Common myeloid progenitor, CD34-positive (primary cell): ENCODE measurements at regions not wholly inside any gene's neighbourhood (a gene's known extent, or its start where the extent isn't known, plus 50 kb on each side); places are given as distances from the start of the nearest gene placed in this dataset.
"Not testable (repeated sequence)": the region's sequence is repeated elsewhere in the genome, so short reads cannot be mapped to it uniquely, and the experiment has no call there.

Source experiments
- CTCF ChIA-PET: fragments of 350-600 bp; sonication (Branson Sonifier 250); formaldehyde crosslinking; loops from one replicate; lab custom pipeline; 2021; ENCODE audit warnings: antibody characterized with exemption; lab: Charles Lee
- POLR2A ChIA-PET: fragments of 350-600 bp; sonication (Branson Sonifier 250); formaldehyde crosslinking; loops from one replicate; lab custom pipeline; 2021; ENCODE audit warnings: antibody characterized with exemption; lab: Charles Lee
- DNase-seq, 3 donors: peaks; one replicate each; pipeline versions ENCODE4 v3.0.0 to v3.0.0-alpha.2; 2013
- H3K27ac ChIP-seq, 2 experiments: 1 replicate in 1 of 2; 2 replicates in 1 of 2; pipeline ENCODE4 v1.7.0; 2013; ENCODE audit warnings: inconsistent platforms in 2 of 2, low read length in 2 of 2, mild to moderate bottlenecking in 2 of 2, low read depth in 1 of 2, moderate library complexity in 1 of 2; ENCODE audit not compliant: severe bottlenecking in 2 of 2, insufficient read depth in 1 of 2, poor library complexity in 1 of 2
- H3K27me3 ChIP-seq, 5 experiments: replicated peaks in 2 of 5; 1 replicate in 3 of 5; 2 replicates in 2 of 5; pipeline versions ENCODE4 v1.6.1 to v1.7.0; 2013; ENCODE audit warnings: low read length in 4 of 5, mild to moderate bottlenecking in 2 of 5, moderate library complexity in 2 of 5, inconsistent platforms in 1 of 5; ENCODE audit not compliant: insufficient read depth in 5 of 5, control insufficient read depth in 4 of 5
- H3K36me3 ChIP-seq, 4 experiments: 1 replicate in 2 of 4; 2 replicates in 2 of 4; pipeline versions ENCODE4 v1.6.1 to v1.7.0; 2013; ENCODE audit warnings: low read length in 3 of 4, control low read depth in 1 of 4, mild to moderate bottlenecking in 1 of 4; ENCODE audit not compliant: control insufficient read depth in 4 of 4, insufficient read depth in 4 of 4
- H3K4me1 ChIP-seq, 4 experiments: 1 replicate in 3 of 4; 2 replicates in 1 of 4; pipeline versions ENCODE4 v1.6.1 to v1.7.1; 2013; ENCODE audit warnings: low read length in 3 of 4, mild to moderate bottlenecking in 3 of 4, control low read depth in 1 of 4, inconsistent platforms in 1 of 4, moderate library complexity in 1 of 4; ENCODE audit not compliant: control insufficient read depth in 4 of 4, insufficient read depth in 4 of 4; ENCODE audit errors: control extremely low read depth in 1 of 4
- H3K4me3 ChIP-seq, 7 experiments: 1 replicate in 4 of 7; 2 replicates in 3 of 7; pipeline versions ENCODE4 v1.5.1 to v1.7.0; 2013; ENCODE audit warnings: mild to moderate bottlenecking in 7 of 7, low read length in 6 of 7, moderate library complexity in 6 of 7, inconsistent platforms in 2 of 7, low read depth in 2 of 7, control low read depth in 1 of 7; ENCODE audit not compliant: insufficient read depth in 4 of 7, control insufficient read depth in 1 of 7; ENCODE audit errors: extremely low read depth in 1 of 7
- H3K9me3 ChIP-seq, 5 experiments: 1 replicate in 4 of 5; 2 replicates in 1 of 5; pipeline versions ENCODE4 v1.6.1 to v1.7.1; 2013; ENCODE audit warnings: low read length in 4 of 5, mild to moderate bottlenecking in 2 of 5, inconsistent platforms in 1 of 5, low read depth in 1 of 5, moderate library complexity in 1 of 5; ENCODE audit not compliant: control insufficient read depth in 4 of 5, insufficient read depth in 2 of 5; ENCODE audit errors: control extremely low read depth in 1 of 5
- WGBS: methylation state at CpG from one replicate; pipeline ENCODE4 v1.1.5; 2013; ENCODE audit not compliant: insufficient coverage; 5-methylcytosine and 5-hydroxymethylcytosine counted together

- Histone ChIP-seq H3K36me3 (no peaks in the 10 kb centered on the region), H3K27ac (no peak overlapping the region), H3K27me3 (no peaks in the 10 kb centered on the region), H3K4me1 (no peaks in the 10 kb centered on the region), H3K9me3 (peaks cover 0 to 5% (median 0%) of the 10 kb centered on the region in 5 experiments), H3K4me3 (no peak overlapping the region)
- ChIA-PET POLR2A (no interaction called here), CTCF (no interaction called here)
- WGBS = 100% methylated on average over 1 of the region's 2 CpGs
- DNase-seq = no peak
Observed at GRCh38 chr2:17208511-17208910, 309.7 kb downstream of the RAD51AP2 start.

DNA sequence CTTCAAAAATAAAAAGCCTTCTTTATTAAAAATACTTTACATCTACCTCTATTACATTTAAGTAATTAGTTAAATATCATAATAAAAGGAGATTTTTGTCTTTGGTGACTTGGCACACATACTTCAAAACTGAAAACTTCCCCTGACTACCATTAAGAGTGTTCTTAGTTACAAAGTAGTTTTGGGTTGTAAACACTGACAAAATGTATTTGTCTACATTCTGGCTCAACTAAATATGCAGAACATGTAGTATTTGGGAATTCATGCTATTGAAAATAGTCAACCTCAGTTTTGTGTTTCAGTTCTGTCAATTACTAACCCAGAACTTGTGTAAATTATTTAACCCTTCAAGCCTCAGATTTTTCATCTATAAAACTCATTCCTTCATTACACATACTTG is 311.5 kb downstream of the RAD51AP2 start:
- peaks cover 0 to 5% (median 0%) of the 10 kb centered on the region in 5 experiments for H3K9me3 ChIP-seq
- no peak overlapping the region for H3K4me3 ChIP-seq
- DNase-seq = no peak
- ChIA-PET CTCF (no interaction called here), POLR2A (no interaction called here)
- no peak overlapping the region for H3K27ac ChIP-seq
- no peaks in the 10 kb centered on the region for H3K36me3 ChIP-seq
- no peaks in the 10 kb centered on the region for H3K27me3 ChIP-seq
- peaks cover 0 to 6% (median 0%) of the 10 kb centered on the region in 4 experiments for H3K4me1 ChIP-seq

DNA sequence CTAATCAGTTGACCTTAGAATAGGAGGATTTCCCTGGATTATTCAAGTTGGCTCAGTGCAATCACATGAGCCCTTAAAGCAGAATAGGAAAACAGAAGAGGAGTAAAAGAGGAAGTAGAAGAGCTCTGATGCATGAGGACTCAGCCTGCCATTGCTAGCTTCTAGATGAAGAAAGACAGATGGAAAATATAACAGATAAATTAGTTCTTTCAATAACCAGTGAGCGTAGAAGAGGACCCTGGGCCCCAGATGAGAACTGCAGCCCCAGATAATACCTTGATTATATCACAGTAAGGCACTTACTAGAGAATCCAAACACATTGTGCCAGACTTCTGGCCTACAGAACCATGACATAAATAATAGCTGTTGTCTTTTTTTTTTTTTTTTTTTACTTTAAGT is 314.0 kb downstream of the RAD51AP2 start:
- H3K36me3 ChIP-seq, DNase-seq, POLR2A ChIA-PET, H3K4me1 ChIP-seq, H3K27ac ChIP-seq, H3K27me3 ChIP-seq, H3K9me3 ChIP-seq, CTCF ChIA-PET, H3K4me3 ChIP-seq: not testable (repeated sequence)
- no CpG with 5 or more reads among the region's 1 CpG for WGBS

- H3K4me3 ChIP-seq, H3K27me3 ChIP-seq, H3K27ac ChIP-seq, H3K9me3 ChIP-seq, CTCF ChIA-PET, H3K36me3 ChIP-seq, POLR2A ChIA-PET, H3K4me1 ChIP-seq: not testable (repeated sequence)
- WGBS = no CpG with 5 or more reads among the region's 4 CpGs
- DNase-seq = peak; percentile 11 to 74 (median 48)
Observed at GRCh38 chr2:17202628-17203027, 315.6 kb downstream of the RAD51AP2 start.

DNA sequence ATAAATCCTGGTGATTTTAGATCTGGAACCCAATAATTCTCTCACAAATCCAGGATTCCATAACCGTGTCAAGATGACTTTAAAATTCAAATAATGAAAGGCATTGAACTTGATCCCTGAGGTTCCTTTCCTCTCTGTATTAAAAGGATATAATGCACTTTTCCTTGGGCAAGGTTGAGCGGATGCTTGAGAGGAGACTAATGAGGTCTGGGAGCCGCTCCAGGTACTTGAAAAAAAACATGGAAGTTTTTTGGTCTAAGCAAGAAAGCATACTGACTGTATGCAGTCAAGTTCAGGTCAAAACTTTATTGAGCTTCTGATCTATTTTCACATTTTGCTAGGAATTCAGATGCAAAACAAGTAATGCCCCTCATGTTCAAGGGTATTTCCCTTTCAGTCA is 318.5 kb downstream of the RAD51AP2 start:
- no peak for DNase-seq
- ChIA-PET CTCF (interaction anchor here (0.7 kb wide), 1 partner anchor 16 kb away, joined by 3 read pairs; no protein-coding TSS in a partner anchor), POLR2A (interaction anchor here (0.7 kb wide), 1 partner anchor 585 kb away, joined by 3 read pairs; no protein-coding TSS in a partner anchor)
- no peak overlapping the region for H3K27ac ChIP-seq
- H3K4me1 ChIP-seq = peaks cover 0 to 6% (median 0%) of the 10 kb centered on the region in 4 experiments
- no peaks in the 10 kb centered on the region for H3K36me3 ChIP-seq
- peaks cover 0 to 5% (median 0%) of the 10 kb centered on the region in 5 experiments for H3K9me3 ChIP-seq
- H3K27me3 ChIP-seq = no peaks in the 10 kb centered on the region
- 96% methylated on average over 3 of the region's 3 CpGs for WGBS
- no peak overlapping the region for H3K4me3 ChIP-seq

DNA sequence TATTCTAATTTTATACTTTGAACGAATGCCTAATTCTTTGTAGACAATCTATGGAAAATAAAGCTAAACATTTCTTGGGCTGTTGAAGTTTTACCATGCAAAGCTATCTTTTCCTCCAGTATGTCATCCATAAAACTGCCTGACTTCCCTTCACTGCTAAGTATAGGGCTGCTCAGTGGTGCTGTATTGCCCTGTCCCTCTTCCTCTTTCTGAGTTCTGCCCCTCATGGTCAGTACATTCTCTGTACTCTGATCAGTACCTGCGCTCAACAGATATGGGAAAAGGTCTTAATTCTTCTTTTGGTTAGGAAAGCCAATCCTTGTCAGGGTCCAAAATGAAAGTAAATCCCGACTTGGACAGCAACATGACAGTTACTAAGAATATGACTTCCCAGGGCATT is 321.9 kb downstream of the RAD51AP2 start:
- no peak overlapping the region for H3K27ac ChIP-seq
- no peaks in the 10 kb centered on the region for H3K4me1 ChIP-seq
- no peaks in the 10 kb centered on the region for H3K36me3 ChIP-seq
- ChIA-PET CTCF (interaction anchor here (1.6 kb wide), 1 partner anchor 9 kb away, joined by 4 read pairs; no protein-coding TSS in a partner anchor), POLR2A (no interaction called here)
- peak in 2 of 3 donors; percentile 8 to 17 for DNase-seq
- no peaks in the 10 kb centered on the region for H3K27me3 ChIP-seq
- peaks cover 0 to 3% (median 0%) of the 10 kb centered on the region in 5 experiments for H3K9me3 ChIP-seq
- 46% methylated on average over 2 of the region's 3 CpGs for WGBS
- no peak overlapping the region for H3K4me3 ChIP-seq

GRCh38 chr2:17195016-17195415 is 323.2 kb downstream of the RAD51AP2 start:
- WGBS = 98% methylated on average over 4 of the region's 5 CpGs
- DNase-seq = no peak
- no peaks in the 10 kb centered on the region for H3K36me3 ChIP-seq
- ChIA-PET CTCF (no interaction called here), POLR2A (no interaction called here)
- H3K9me3 ChIP-seq = peaks cover 0 to 3% (median 0%) of the 10 kb centered on the region in 5 experiments
- H3K27ac ChIP-seq = no peak overlapping the region
- H3K4me3 ChIP-seq = no peak overlapping the region
- no peaks in the 10 kb centered on the region for H3K27me3 ChIP-seq
- no peaks in the 10 kb centered on the region for H3K4me1 ChIP-seq
